ENCODE measurements at regions not wholly inside any gene's neighbourhood (a gene's known extent, or its start where the extent isn't known, plus 50 kb on each side); places are given as distances from the start of the nearest gene placed in this dataset.

DNA sequence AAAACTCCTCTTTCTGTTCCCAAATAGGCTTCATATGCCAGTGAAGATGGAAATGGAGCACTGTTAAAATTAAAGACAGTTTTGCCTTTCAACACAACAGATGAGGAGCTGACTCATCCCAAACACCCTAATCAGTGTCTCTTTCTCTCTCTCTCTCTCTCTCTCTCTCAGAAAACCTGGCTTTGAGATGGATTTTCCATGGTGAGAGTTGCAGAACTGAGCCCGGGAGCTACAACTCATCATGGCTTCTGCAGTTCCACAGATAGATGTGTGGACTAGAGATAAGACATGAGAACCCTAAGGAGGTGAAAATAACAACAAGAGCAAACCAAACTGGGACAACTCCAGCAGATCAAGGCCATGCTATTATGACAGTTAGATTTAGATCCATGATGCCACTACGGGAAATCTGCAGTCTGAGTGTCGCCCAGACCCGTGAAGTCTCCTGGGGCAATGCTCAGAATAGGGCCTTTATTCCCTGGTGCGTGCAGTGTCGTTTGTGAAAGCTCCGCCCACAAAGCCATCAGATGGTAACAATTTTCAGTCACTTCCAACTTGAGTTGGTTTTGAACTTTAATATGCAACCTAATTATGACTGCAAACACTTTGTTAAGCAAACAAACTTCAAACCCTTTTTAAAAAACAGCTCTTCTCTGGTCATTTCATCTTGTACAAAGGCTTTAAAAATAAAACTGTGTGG lies 338.2 kb upstream of the PREP start:
- Histone ChIP-seq H3K27me3 (ENCODE audit: control insufficient read depth in 2 of 2, insufficient read depth in 2 of 2, low read length in 2 of 2) (no peaks in the 10 kb centered on the region), H2AFZ (ENCODE audit: insufficient read depth, low read depth, low read length, poor library complexity, severe bottlenecking) (no peak overlapping the region), H3K4me2 (replicated peaks; ENCODE audit: extremely low read depth, low read length, poor library complexity, severe bottlenecking) (no peak overlapping the region), H3K9ac (ENCODE audit: insufficient read depth, low read length, poor library complexity, severe bottlenecking) (no peak overlapping the region), H3K4me1 (ENCODE audit: control insufficient read depth in 1 of 2, insufficient read depth in 2 of 2, low read length in 2 of 2) (peaks cover 6% of the 10 kb centered on the region in 2 donors), H4K20me1 (ENCODE audit: insufficient read depth, low read length) (no peaks in the 10 kb centered on the region), H3K79me2 (ENCODE audit: insufficient read depth, low read length) (no peaks in the 10 kb centered on the region), H3K4me3 (replicated peaks in 1 of 3; ENCODE audit: low read depth in 2 of 3, low read length in 3 of 3) (no peak overlapping the region), H3K27ac (ENCODE audit: low read depth in 1 of 2, low read length in 2 of 2) (no peak overlapping the region), H3K36me3 (replicated peaks in 1 of 2; ENCODE audit: control insufficient read depth in 1 of 2, insufficient read depth in 2 of 2, low read length in 2 of 2) (no peaks in the 10 kb centered on the region), H3K9me3 (replicated peaks in 1 of 2; ENCODE audit: control insufficient read depth in 1 of 2, insufficient read depth in 1 of 2, low read length in 2 of 2) (no peaks in the 10 kb centered on the region)
- DNase-seq, result no peak
- H3K27ac Mint-ChIP-seq, result no peak overlapping the region
- TF ChIP-seq, protein P1, sequence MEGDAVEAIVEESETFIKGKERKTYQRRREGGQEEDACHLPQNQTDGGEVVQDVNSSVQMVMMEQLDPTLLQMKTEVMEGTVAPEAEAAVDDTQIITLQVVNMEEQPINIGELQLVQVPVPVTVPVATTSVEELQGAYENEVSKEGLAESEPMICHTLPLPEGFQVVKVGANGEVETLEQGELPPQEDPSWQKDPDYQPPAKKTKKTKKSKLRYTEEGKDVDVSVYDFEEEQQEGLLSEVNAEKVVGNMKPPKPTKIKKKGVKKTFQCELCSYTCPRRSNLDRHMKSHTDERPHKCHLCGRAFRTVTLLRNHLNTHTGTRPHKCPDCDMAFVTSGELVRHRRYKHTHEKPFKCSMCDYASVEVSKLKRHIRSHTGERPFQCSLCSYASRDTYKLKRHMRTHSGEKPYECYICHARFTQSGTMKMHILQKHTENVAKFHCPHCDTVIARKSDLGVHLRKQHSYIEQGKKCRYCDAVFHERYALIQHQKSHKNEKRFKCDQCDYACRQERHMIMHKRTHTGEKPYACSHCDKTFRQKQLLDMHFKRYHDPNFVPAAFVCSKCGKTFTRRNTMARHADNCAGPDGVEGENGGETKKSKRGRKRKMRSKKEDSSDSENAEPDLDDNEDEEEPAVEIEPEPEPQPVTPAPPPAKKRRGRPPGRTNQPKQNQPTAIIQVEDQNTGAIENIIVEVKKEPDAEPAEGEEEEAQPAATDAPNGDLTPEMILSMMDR (IDR thresholded peaks at IDR 0.05), result no peak
- no peaks in the 10 kb centered on the region for H3K27me3 Mint-ChIP-seq (ENCODE audit: low read depth in 3 of 3)
- H3K4me3 Mint-ChIP-seq, result no peak overlapping the region
- intact Hi-C loops (cut with micrococcal nuclease), result no loop called here
- peaks cover 0 to 2% (median 0%) of the 10 kb centered on the region in 7 donors for H3K9me3 Mint-ChIP-seq
- WGBS (ENCODE audit: insufficient coverage), result 100% methylated on average over 6 of the region's 7 CpGs
- no peaks in the 10 kb centered on the region for H3K36me3 Mint-ChIP-seq
- H3K4me1 Mint-ChIP-seq, result peaks cover 8% of the 10 kb centered on the region

DNA sequence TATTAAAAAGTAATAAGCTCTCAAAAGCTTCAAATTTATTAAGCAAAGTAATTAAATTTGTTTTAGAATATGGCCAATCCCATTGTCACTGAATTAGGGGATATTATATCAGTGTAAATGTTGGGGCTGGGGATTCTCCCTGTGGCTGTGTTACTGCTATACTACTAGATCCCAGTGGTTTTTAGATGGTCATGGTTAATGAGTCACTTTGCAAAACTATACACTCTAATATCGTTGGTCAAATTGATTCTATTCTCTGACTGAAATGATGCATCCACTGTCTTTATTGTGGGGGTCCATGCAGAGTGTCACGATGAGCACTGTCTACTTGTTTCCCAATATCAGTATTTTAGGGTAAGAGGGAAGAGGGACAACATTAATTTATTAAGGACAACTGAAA lies 336.9 kb upstream of the PREP start:
- Mint-ChIP-seq H3K27ac (no peak overlapping the region), H3K36me3 (no peaks in the 10 kb centered on the region), H3K4me3 (no peak overlapping the region), H3K9me3 (peaks cover 0 to 4% (median 0%) of the 10 kb centered on the region in 7 donors), H3K4me1 (no peaks in the 10 kb centered on the region), H3K27me3 (ENCODE audit: low read depth in 3 of 3) (no peaks in the 10 kb centered on the region)
- Histone ChIP-seq H3K27me3 (ENCODE audit: control insufficient read depth in 2 of 2, insufficient read depth in 2 of 2, low read length in 2 of 2) (no peaks in the 10 kb centered on the region), H3K9me3 (replicated peaks in 1 of 2; ENCODE audit: control insufficient read depth in 1 of 2, insufficient read depth in 1 of 2, low read length in 2 of 2) (no peaks in the 10 kb centered on the region), H3K27ac (ENCODE audit: low read depth in 1 of 2, low read length in 2 of 2) (no peak overlapping the region), H3K9ac (ENCODE audit: insufficient read depth, low read length, poor library complexity, severe bottlenecking) (no peak overlapping the region), H4K20me1 (ENCODE audit: insufficient read depth, low read length) (no peaks in the 10 kb centered on the region), H3K4me2 (replicated peaks; ENCODE audit: extremely low read depth, low read length, poor library complexity, severe bottlenecking) (no peak overlapping the region), H3K4me1 (ENCODE audit: control insufficient read depth in 1 of 2, insufficient read depth in 2 of 2, low read length in 2 of 2) (no peaks in the 10 kb centered on the region), H2AFZ (ENCODE audit: insufficient read depth, low read depth, low read length, poor library complexity, severe bottlenecking) (no peak overlapping the region), H3K79me2 (ENCODE audit: insufficient read depth, low read length) (no peaks in the 10 kb centered on the region), H3K4me3 (replicated peaks in 1 of 3; ENCODE audit: low read depth in 2 of 3, low read length in 3 of 3) (no peak overlapping the region), H3K36me3 (replicated peaks in 1 of 2; ENCODE audit: control insufficient read depth in 1 of 2, insufficient read depth in 2 of 2, low read length in 2 of 2) (no peaks in the 10 kb centered on the region)
- intact Hi-C loops (cut with micrococcal nuclease), result loop anchor here (10.0 kb wide), 1 partner anchor 485 kb away; no protein-coding TSS in a partner anchor
- WGBS (ENCODE audit: insufficient coverage), result no CpG with 5 or more reads among the region's 2 CpGs
- no peak for DNase-seq
- TF ChIP-seq, protein P1 (IDR thresholded peaks at IDR 0.05), result no peak
